H1 (cell line): ENCODE measurements at regions not wholly inside any gene's neighbourhood (a gene's known extent, or its start where the extent isn't known, plus 50 kb on each side); places are given as distances from the start of the nearest gene placed in this dataset.

Experiments used
- CTCF ChIA-PET: fragments of 300-600 bp; sonication (Branson Sonifier 250); formaldehyde crosslinking; loops from one replicate; lab custom pipeline; 2021; ENCODE audit not compliant: partially characterized antibody; lab: Charles Lee
- POLR2A ChIA-PET: fragments of 300-600 bp; sonication (Branson Sonifier 250); formaldehyde crosslinking; loops from one replicate; lab custom pipeline; 2021; ENCODE audit warnings: inconsistent platforms; ENCODE audit not compliant: partially characterized antibody; lab: Charles Lee
- DNase-seq, 2 experiments: peaks; one replicate each; pipeline versions ENCODE4 v3.0.0 to v3.0.0-alpha.2; 2010 to 2022; ENCODE audit warnings: low spot score in 2 of 2, low read depth in 1 of 2, mixed read lengths in 1 of 2
- FAIRE-seq: peaks from 2 replicates; lab custom pipeline; 2011; peaks lifted over from hg19 to GRCh38; lab: Jason Lieb, UNC
- H2AFZ ChIP-seq: 2 replicates; pipeline ENCODE4 v1.8.1; 2012; ENCODE audit warnings: low read length, inconsistent platforms
- H2AK5ac ChIP-seq: 2 replicates; pipeline ENCODE4 v1.6.1; 2013; ENCODE audit warnings: low read depth, low read length
- H2BK120ac ChIP-seq: replicated peaks from 2 replicates; pipeline ENCODE3; 2013; ENCODE audit warnings: low read depth, low read length, inconsistent platforms
- H2BK12ac ChIP-seq: 2 replicates; pipeline ENCODE4 v1.6.1; 2013; ENCODE audit warnings: low read depth, low read length
- H2BK15ac ChIP-seq: 2 replicates; pipeline ENCODE4 v1.6.1; 2013; ENCODE audit warnings: low read length
- H2BK20ac ChIP-seq: 2 replicates; pipeline ENCODE4 v1.6.1; 2013; ENCODE audit warnings: low read length
- H2BK5ac ChIP-seq: 2 replicates; pipeline ENCODE4 v1.6.1; 2013; ENCODE audit warnings: low read depth, low read length
- H3K14ac ChIP-seq: 2 replicates; pipeline ENCODE4 v1.6.1; 2013; ENCODE audit warnings: inconsistent platforms; ENCODE audit not compliant: insufficient read length
- H3K18ac ChIP-seq: 2 replicates; pipeline ENCODE4 v1.6.1; 2013; ENCODE audit warnings: low read length; ENCODE audit errors: extremely low read depth
- H3K23ac ChIP-seq: 2 replicates; pipeline ENCODE4 v1.6.1; 2013; ENCODE audit warnings: inconsistent platforms; ENCODE audit not compliant: insufficient read length
- H3K23me2 ChIP-seq: 2 replicates; pipeline ENCODE4 v1.6.1; 2013; ENCODE audit warnings: low read depth, low read length
- H3K27ac ChIP-seq: 2 replicates; pipeline ENCODE4 v1.6.1; 2011; ENCODE audit warnings: low read depth, low read length, inconsistent platforms
- H3K27me3 ChIP-seq, 4 experiments: replicated peaks in 1 of 4; 1 replicate in 1 of 4; 2 replicates in 3 of 4; pipeline versions ENCODE4 v1.6.1 to v1.8.1; 2011 to 2013; ENCODE audit warnings: low read length in 3 of 4, mild to moderate bottlenecking in 3 of 4, inconsistent platforms in 2 of 4, mixed read lengths in 2 of 4, moderate library complexity in 1 of 4; ENCODE audit not compliant: control insufficient read depth in 3 of 4, insufficient read depth in 3 of 4; ENCODE audit errors: extremely low read depth in 1 of 4
- H3K36me3 ChIP-seq, 4 experiments: 2 replicates each; pipeline versions ENCODE4 v1.6.1 to v1.8.1; 2011 to 2013; ENCODE audit warnings: mild to moderate bottlenecking in 4 of 4, low read length in 3 of 4, moderate library complexity in 2 of 4, control low read depth in 1 of 4, inconsistent platforms in 1 of 4; ENCODE audit not compliant: insufficient read depth in 4 of 4, control insufficient read depth in 2 of 4
- H3K4ac ChIP-seq: replicated peaks from 2 replicates; pipeline ENCODE3; 2013; ENCODE audit warnings: low read length, low read depth, mixed read lengths, inconsistent platforms; ENCODE audit not compliant: insufficient read length
- H3K4me1 ChIP-seq, 4 experiments: replicated peaks in 1 of 4; 1 replicate in 1 of 4; 2 replicates in 3 of 4; pipeline versions ENCODE4 v1.6.1 to v1.8.1; 2011 to 2013; ENCODE audit warnings: low read length in 3 of 4, inconsistent platforms in 2 of 4, mixed read lengths in 1 of 4; ENCODE audit not compliant: insufficient read depth in 4 of 4, control insufficient read depth in 3 of 4
- H3K4me2 ChIP-seq, 2 experiments: 2 replicates each; pipeline versions ENCODE4 v1.6.1 to v1.8.1; 2011 to 2013; ENCODE audit warnings: low read depth in 2 of 2, low read length in 2 of 2, control low read depth in 1 of 2, inconsistent platforms in 1 of 2, mild to moderate bottlenecking in 1 of 2; ENCODE audit not compliant: insufficient read depth in 1 of 2
- H3K4me3 ChIP-seq, 4 experiments: fragments of 200-600, 300-600 bp in 1 of 4; sonication (generic), shearing (Covaris generic), sonication (Bioruptor Twin) in 1 of 4; 2 replicates each; pipeline versions ENCODE4 v1.5.1 to v1.8.1; 2011 to 2016; ENCODE audit warnings: low read length in 4 of 4, low read depth in 3 of 4, control low read depth in 2 of 4, inconsistent platforms in 2 of 4, mild to moderate bottlenecking in 2 of 4, mixed read lengths in 1 of 4, moderate library complexity in 1 of 4; ENCODE audit not compliant: insufficient read depth in 2 of 4; ENCODE audit errors: extremely low read depth in 1 of 4
- H3K56ac ChIP-seq: replicated peaks from 2 replicates; pipeline ENCODE3; 2013; ENCODE audit warnings: low read depth, mild to moderate bottlenecking, mixed read lengths, low read length, inconsistent platforms; ENCODE audit not compliant: insufficient read length
- H3K79me1 ChIP-seq: 2 replicates; pipeline ENCODE4 v1.6.1; 2013; ENCODE audit warnings: low read depth, low read length, control low read depth
- H3K79me2 ChIP-seq, 2 experiments: 2 replicates each; pipeline versions ENCODE4 v1.6.1 to v1.8.1; 2012 to 2013; ENCODE audit warnings: low read length in 2 of 2, mild to moderate bottlenecking in 2 of 2, inconsistent platforms in 1 of 2; ENCODE audit not compliant: insufficient read depth in 2 of 2, control insufficient read depth in 1 of 2
- H3K9ac ChIP-seq, 4 experiments: replicated peaks in 1 of 4; 1 replicate in 1 of 4; 2 replicates in 3 of 4; pipeline versions ENCODE4 v1.6.1 to v1.8.1; 2011 to 2013; ENCODE audit warnings: low read depth in 3 of 4, low read length in 3 of 4, control low read depth in 2 of 4, mild to moderate bottlenecking in 2 of 4, moderate library complexity in 2 of 4, inconsistent platforms in 1 of 4; ENCODE audit errors: extremely low read depth in 1 of 4
- H3K9me3 ChIP-seq, 2 experiments: 2 replicates each; pipeline versions ENCODE4 v1.6.1 to v1.8.1; 2012 to 2013; ENCODE audit warnings: mild to moderate bottlenecking in 2 of 2, moderate library complexity in 2 of 2, control low read depth in 1 of 2, inconsistent platforms in 1 of 2, low read depth in 1 of 2, low read length in 1 of 2, mixed read lengths in 1 of 2; ENCODE audit not compliant: insufficient read depth in 2 of 2
- H4K20me1 ChIP-seq, 2 experiments: replicated peaks in 1 of 2; 2 replicates each; pipeline versions ENCODE3 to v1.8.1; 2011 to 2013; ENCODE audit warnings: inconsistent platforms in 2 of 2, low read length in 2 of 2, mild to moderate bottlenecking in 1 of 2; ENCODE audit not compliant: insufficient read depth in 2 of 2, control insufficient read depth in 1 of 2
- H4K5ac ChIP-seq: 2 replicates; pipeline ENCODE4 v1.6.1; 2013; ENCODE audit warnings: low read length, low read depth, mixed read lengths, inconsistent platforms; ENCODE audit not compliant: insufficient read length
- H4K8ac ChIP-seq: 2 replicates; pipeline ENCODE4 v1.8.0; 2013; ENCODE audit warnings: mild to moderate bottlenecking, moderate library complexity, low read length, inconsistent platforms; ENCODE audit not compliant: insufficient read depth; ENCODE audit errors: extremely low read depth
- H4K91ac ChIP-seq: replicated peaks from 2 replicates; pipeline ENCODE3; 2013; ENCODE audit warnings: low read length, mixed read lengths, inconsistent platforms; ENCODE audit not compliant: insufficient read length
- ATF2 ChIP-seq: IDR thresholded peaks from 2 replicates; pipeline ENCODE4 v1.6.1; 2012; ENCODE audit warnings: low read length, inconsistent platforms
- EZH2 ChIP-seq: fragments of 200-600 bp; sonication (generic); IDR thresholded peaks from 2 replicates; pipeline ENCODE4 v1.7.1; 2012; ENCODE audit warnings: low read depth, mild to moderate bottlenecking, moderate library complexity, low read length, inconsistent platforms; ENCODE audit not compliant: severe bottlenecking
- FOSL1 ChIP-seq: IDR thresholded peaks from 2 replicates; pipeline ENCODE4 v1.6.1; 2011; ENCODE audit warnings: mild to moderate bottlenecking, low read depth, low read length, moderate library complexity; ENCODE audit not compliant: insufficient read depth
- POLR2AphosphoS5 ChIP-seq: IDR thresholded peaks from 2 replicates; pipeline ENCODE4 v1.6.1; 2011; ENCODE audit warnings: low read depth, low read length
- RFX5 ChIP-seq: IDR thresholded peaks from 2 replicates; pipeline ENCODE4 v1.6.1; 2011; ENCODE audit warnings: low read depth, low read length, improper control_type of control experiment, borderline replicate concordance
- RNF2 ChIP-seq: fragments of 200-900, 300-1000 bp; sonication (generic); IDR thresholded peaks from 2 replicates; pipeline ENCODE4 v1.7.1; 2016; ENCODE audit warnings: borderline replicate concordance, low read depth, mild to moderate bottlenecking, antibody characterized with exemption, low read length; ENCODE audit not compliant: poor library complexity, severe bottlenecking; ENCODE audit errors: missing control alignments
- SIN3A ChIP-seq, 2 experiments: IDR thresholded peaks in 1 of 2; conservative IDR thresholded peaks in 1 of 2; 2 replicates each; pipeline ENCODE4 v1.6.1; 2011 to 2012; ENCODE audit warnings: low read length in 2 of 2, improper control_type of control experiment in 1 of 2, low read depth in 1 of 2, mild to moderate bottlenecking in 1 of 2
- SIRT6 ChIP-seq: IDR thresholded peaks from one replicate; pipeline ENCODE4 v1.7.1; 2012; ENCODE audit warnings: low read length, inconsistent platforms
- WGBS, 2 experiments: shearing (Covaris generic) in 1 of 2; methylation state at CpG; one replicate each; pipeline versions ENCODE4 v1.1.6 to v1.1.7; 2013 to 2015; ENCODE audit warnings: low lambda C conversion rate in 2 of 2, mixed read lengths in 2 of 2, inconsistent platforms in 1 of 2, low coverage in 1 of 2, missing lambda C conversion rate in 1 of 2; ENCODE audit not compliant: insufficient replicate concordance in 2 of 2, insufficient coverage in 1 of 2, insufficient read length in 1 of 2; ENCODE audit errors: extremely low coverage in 1 of 2, missing lambda C conversion rate in 1 of 2; 5-methylcytosine and 5-hydroxymethylcytosine counted together

GRCh38 chr22:48618326-48618725 lies 1209.3 kb downstream of the BRD1 start:
- POLR2A ChIA-PET = no interaction called here
- H3K14ac ChIP-seq = no peak overlapping the region
- no peak for DNase-seq
- H4K20me1 ChIP-seq = peaks cover 0 to 16% of the 10 kb centered on the region in 2 experiments
- CTCF ChIA-PET = no interaction called here
- H2BK120ac ChIP-seq = no peak overlapping the region
- H4K5ac ChIP-seq = no peak overlapping the region
- H3K79me2 ChIP-seq = no peaks in the 10 kb centered on the region; a peak in 1 of 4 replicates
- no peak overlapping the region for H4K91ac ChIP-seq
- no peaks in the 10 kb centered on the region for H3K4me1 ChIP-seq
- H2BK5ac ChIP-seq = no peak overlapping the region
- no peak overlapping the region for H3K23ac ChIP-seq
- H3K4me2 ChIP-seq = no peak overlapping the region
- no peaks in the 10 kb centered on the region; a peak in 1 of 8 replicates for H3K36me3 ChIP-seq
- H3K27me3 ChIP-seq = no peaks in the 10 kb centered on the region
- no peak overlapping the region for H3K27ac ChIP-seq
- H2BK20ac ChIP-seq = no peak overlapping the region
- H2BK15ac ChIP-seq = no peak overlapping the region
- H3K9me3 ChIP-seq = no peaks in the 10 kb centered on the region
- H3K79me1 ChIP-seq = peaks cover 3% of the 10 kb centered on the region; the same call in 1 of the 2 replicates
- H4K8ac ChIP-seq = no peak overlapping the region
- H2AK5ac ChIP-seq = no peak overlapping the region
- H3K4me3 ChIP-seq = no peak overlapping the region
- 85% methylated on average over 18 of the region's 18 CpGs; no CpG with 5 or more reads in 1 of the 2 experiments for WGBS, 2 experiments
- H3K4ac ChIP-seq = no peak overlapping the region
- H2BK12ac ChIP-seq = no peak overlapping the region
- H3K9ac ChIP-seq = no peak overlapping the region
- peaks cover 4% of the 10 kb centered on the region; the same call in 1 of the 2 replicates for H3K23me2 ChIP-seq
- no peak overlapping the region for H2AFZ ChIP-seq
- H3K56ac ChIP-seq = no peak overlapping the region
- FAIRE-seq = no peak
- H3K18ac ChIP-seq = no peak overlapping the region
- TF ChIP-seq RNF2 = no peak
- TF ChIP-seq ATF2 = no peak
- no peak for TF ChIP-seq SIRT6
- TF ChIP-seq SIN3A (conservative IDR thresholded peaks at IDR 0.05 in 1 of 2, IDR thresholded peaks at IDR 0.05 in 1 of 2; ENCODE audit: low read depth in 1 of 2, low read length in 2 of 2) = no peak
- no peak for TF ChIP-seq RFX5
- no peak for TF ChIP-seq POLR2AphosphoS5
- no peak for TF ChIP-seq FOSL1
- TF ChIP-seq EZH2 = no peak
